Ishikawa (cell line): ENCODE measurements at regions not wholly inside any gene's neighbourhood (a gene's known extent, or its start where the extent isn't known, plus 50 kb on each side); places are given as distances from the start of the nearest gene placed in this dataset.

Source experiments
- EGR1 ChIP-seq: IDR thresholded peaks from 2 replicates; pipeline ENCODE4 v1.6.1; 2012
- EP300 ChIP-seq: IDR thresholded peaks from 2 replicates; pipeline ENCODE4 v1.6.1; 2012; ENCODE audit warnings: borderline replicate concordance
- FOXM1 ChIP-seq: IDR thresholded peaks from 2 replicates; pipeline ENCODE4 v1.6.1; 2012; ENCODE audit warnings: low read depth, borderline replicate concordance
- MAX ChIP-seq: IDR thresholded peaks from 2 replicates; pipeline ENCODE4 v1.6.1; 2012
- NFIC ChIP-seq: IDR thresholded peaks from 2 replicates; pipeline ENCODE4 v1.6.1; 2012
- RAD21 ChIP-seq: IDR thresholded peaks from 2 replicates; pipeline ENCODE4 v1.6.1; 2012; ENCODE audit warnings: low read depth
- REST ChIP-seq: IDR thresholded peaks from 2 replicates; pipeline ENCODE4 v1.6.1; 2012; ENCODE audit warnings: low read depth, mild to moderate bottlenecking
- TAF1 ChIP-seq: IDR thresholded peaks from 2 replicates; pipeline ENCODE4 v1.6.1; 2012; ENCODE audit warnings: low read depth, mild to moderate bottlenecking
- TCF12 ChIP-seq: IDR thresholded peaks from 2 replicates; pipeline ENCODE4 v1.6.1; 2012; ENCODE audit warnings: low read depth
- YY1 ChIP-seq: IDR thresholded peaks from 2 replicates; pipeline ENCODE4 v1.6.1; 2012; ENCODE audit warnings: low read depth
- ZBTB7A ChIP-seq: IDR thresholded peaks from 2 replicates; pipeline ENCODE4 v1.6.1; 2012; ENCODE audit warnings: low read depth

GRCh38 chr1:191714845-191715244 is 443.4 kb upstream of the RGS18 start:
- TF ChIP-seq NFIC (no peak), REST (no peak), RAD21 (no peak), TAF1 (no peak), EP300 (no peak), MAX (no peak), YY1 (no peak), EGR1 (no peak), ZBTB7A (no peak), TCF12 (no peak), FOXM1 (no peak)
